Stimulated activated CD4-positive, alpha-beta T cell treated with anti-CD3 and anti-CD28 coated beads, Interleukin-1b, Interleukin-23, amount 100 ng/mL, for 1 hour (primary cell): ENCODE measurements at regions not wholly inside any gene's neighbourhood (a gene's known extent, or its start where the extent isn't known, plus 50 kb on each side); places are given as distances from the start of the nearest gene placed in this dataset.

ENCODE experiments used
- DNase-seq, 2 donors: peaks; one replicate each; pipeline ENCODE4 v3.0.0-alpha.2; 2020; ENCODE audit warnings: low read depth in 2 of 2

- DNase-seq = no peak
Measured at GRCh38 chr1:56189946-56190805, 389.2 kb downstream of the PLPP3 start.

- no peak for DNase-seq
Measured at GRCh38 chr1:56189454-56189853, 389.9 kb downstream of the PLPP3 start.

GRCh38 chr1:56188855-56189254 lies 390.5 kb downstream of the PLPP3 start:
- no peak for DNase-seq

- no peak for DNase-seq
Measured at GRCh38 chr1:56188221-56188620, 391.1 kb downstream of the PLPP3 start.

- DNase-seq = no peak
Measured at GRCh38 chr1:56187405-56187804, 392.0 kb downstream of the PLPP3 start.

GRCh38 chr1:56185493-56185892 lies 393.9 kb downstream of the PLPP3 start:
- no peak for DNase-seq

- no peak for DNase-seq
Measured at GRCh38 chr1:56183151-56183550, 396.2 kb downstream of the PLPP3 start.

- no peak for DNase-seq
Measured at GRCh38 chr1:56180520-56181190, 398.7 kb downstream of the PLPP3 start.

- no peak for DNase-seq
Measured at GRCh38 chr1:56179543-56179942, 399.8 kb downstream of the PLPP3 start.

GRCh38 chr1:56175211-56175610 lies 404.2 kb downstream of the PLPP3 start:
- no peak for DNase-seq

GRCh38 chr1:56174176-56174885 lies 405.0 kb downstream of the PLPP3 start:
- no peak for DNase-seq

- no peak for DNase-seq
Measured at GRCh38 chr1:56173736-56174135, 405.6 kb downstream of the PLPP3 start.

GRCh38 chr1:56171670-56172069 lies 407.7 kb downstream of the PLPP3 start:
- DNase-seq = no peak

GRCh38 chr1:56170784-56171320 lies 408.5 kb downstream of the PLPP3 start:
- DNase-seq = no peak

- DNase-seq = no peak
Measured at GRCh38 chr1:56169856-56170255, 409.5 kb downstream of the PLPP3 start.

- no peak for DNase-seq
Measured at GRCh38 chr1:56168176-56168575, 411.2 kb downstream of the PLPP3 start.

- DNase-seq = no peak
Measured at GRCh38 chr1:56167596-56167995, 411.8 kb downstream of the PLPP3 start.

GRCh38 chr1:56160773-56161315 lies 418.5 kb downstream of the PLPP3 start:
- no peak for DNase-seq

- DNase-seq = no peak
Measured at GRCh38 chr1:56156971-56157876, 422.1 kb downstream of the PLPP3 start.

- DNase-seq = no peak
Measured at GRCh38 chr1:56153276-56153675, 426.1 kb downstream of the PLPP3 start.

- no peak for DNase-seq
Measured at GRCh38 chr1:56152635-56153034, 426.7 kb downstream of the PLPP3 start.
